GM13976 (cell line): ENCODE measurements at regions not wholly inside any gene's neighbourhood (a gene's known extent, or its start where the extent isn't known, plus 50 kb on each side); places are given as distances from the start of the nearest gene placed in this dataset.

Experiments
- DNase-seq: peaks from one replicate; pipeline ENCODE4 v3.0.0; 2012; ENCODE audit warnings: low spot score
- in situ Hi-C: fragments of 300-500 bp; cut with MboI; formaldehyde crosslinking; loops from one replicate; pipeline ENCODE4 v1.12.0; 2022; ENCODE audit warnings: low sequenced_read_pairs, mixed read lengths, inconsistent platforms; ENCODE audit not compliant: unreplicated experiment
- TF ChIP-seq, protein P1 (sequence below): IDR thresholded peaks from 2 replicates; pipeline ENCODE4 v1.5.1; 2012; ENCODE audit warnings: borderline replicate concordance, mild to moderate bottlenecking; ENCODE audit not compliant: insufficient read depth; ENCODE audit errors: extremely low read depth, missing control alignments, control extremely low read depth

GRCh38 chr9:7370381-7370780 lies 429.2 kb downstream of the DMAC1 start:
- DNase-seq: no peak
- in situ Hi-C loops: no loop called here
- TF ChIP-seq, protein P1, sequence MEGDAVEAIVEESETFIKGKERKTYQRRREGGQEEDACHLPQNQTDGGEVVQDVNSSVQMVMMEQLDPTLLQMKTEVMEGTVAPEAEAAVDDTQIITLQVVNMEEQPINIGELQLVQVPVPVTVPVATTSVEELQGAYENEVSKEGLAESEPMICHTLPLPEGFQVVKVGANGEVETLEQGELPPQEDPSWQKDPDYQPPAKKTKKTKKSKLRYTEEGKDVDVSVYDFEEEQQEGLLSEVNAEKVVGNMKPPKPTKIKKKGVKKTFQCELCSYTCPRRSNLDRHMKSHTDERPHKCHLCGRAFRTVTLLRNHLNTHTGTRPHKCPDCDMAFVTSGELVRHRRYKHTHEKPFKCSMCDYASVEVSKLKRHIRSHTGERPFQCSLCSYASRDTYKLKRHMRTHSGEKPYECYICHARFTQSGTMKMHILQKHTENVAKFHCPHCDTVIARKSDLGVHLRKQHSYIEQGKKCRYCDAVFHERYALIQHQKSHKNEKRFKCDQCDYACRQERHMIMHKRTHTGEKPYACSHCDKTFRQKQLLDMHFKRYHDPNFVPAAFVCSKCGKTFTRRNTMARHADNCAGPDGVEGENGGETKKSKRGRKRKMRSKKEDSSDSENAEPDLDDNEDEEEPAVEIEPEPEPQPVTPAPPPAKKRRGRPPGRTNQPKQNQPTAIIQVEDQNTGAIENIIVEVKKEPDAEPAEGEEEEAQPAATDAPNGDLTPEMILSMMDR: no peak

GRCh38 chr9:7369384-7369821 lies 430.2 kb downstream of the DMAC1 start:
- in situ Hi-C loops: no loop called here
- no peak for DNase-seq

DNA sequence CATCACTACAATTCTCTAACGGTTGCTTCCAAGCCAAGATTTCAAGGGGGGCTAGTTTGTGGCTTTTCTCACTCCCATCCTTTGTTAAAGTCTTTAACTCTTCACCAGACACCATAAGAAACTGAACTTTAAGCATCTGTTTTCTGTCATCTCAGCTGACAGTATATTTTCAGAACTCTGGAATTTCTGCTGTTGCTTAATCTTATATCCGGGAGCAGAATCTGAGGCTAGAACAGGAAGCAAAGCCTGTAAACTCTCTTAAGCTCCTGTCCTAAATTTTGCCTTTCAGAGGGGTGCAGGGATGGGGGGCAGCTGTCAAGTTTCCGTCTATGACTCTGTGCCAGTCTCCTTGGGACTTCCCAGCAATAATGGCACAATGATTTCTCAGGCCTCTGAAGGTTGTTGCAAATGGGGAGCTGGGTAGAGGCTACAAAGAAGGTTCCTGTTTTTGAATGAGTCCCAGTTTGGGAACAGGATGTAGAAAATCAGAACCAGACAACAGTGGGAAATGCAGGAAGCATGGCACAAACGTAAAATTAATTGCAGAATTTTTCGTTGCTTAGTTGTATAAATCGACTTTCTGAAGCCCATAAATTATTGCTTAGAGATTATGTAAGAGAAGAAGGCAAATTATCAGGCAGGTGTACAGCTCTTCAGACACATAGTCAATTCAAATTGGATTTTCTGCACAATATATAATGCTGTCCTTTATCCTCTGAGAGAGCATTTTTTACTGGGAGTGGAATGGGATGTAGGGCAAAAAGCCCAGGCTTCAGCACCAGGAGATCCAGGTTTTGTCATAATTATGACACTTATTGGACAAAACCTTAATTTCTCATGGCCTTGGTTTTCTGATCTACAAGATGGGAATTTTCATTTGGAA lies 430.9 kb downstream of the DMAC1 start:
- DNase-seq: no peak
- TF ChIP-seq, protein P1: no peak

More at GRCh38 chr9:7369384-7369821, 430.2 kb downstream of the DMAC1 start:
- TF ChIP-seq, protein P1: no peak

DNA sequence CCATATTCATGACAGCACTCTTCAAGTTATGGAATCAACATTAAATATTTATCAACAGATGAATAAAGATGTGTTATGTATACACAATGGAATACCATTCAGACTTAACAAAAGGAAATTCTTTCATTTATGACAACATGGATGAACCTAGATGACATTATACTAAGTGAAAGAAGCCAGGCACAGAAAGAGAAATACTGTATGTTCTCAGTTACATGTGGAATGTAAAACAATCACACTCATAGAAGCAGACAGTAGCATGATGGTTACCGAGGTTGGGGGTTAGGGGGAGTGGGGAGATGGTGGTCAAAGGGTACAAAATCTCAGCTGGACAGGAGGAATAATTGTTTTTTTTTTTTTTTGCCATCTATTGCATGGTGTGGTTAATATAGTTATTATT lies 431.9 kb downstream of the DMAC1 start:
- TF ChIP-seq, protein P1: no peak
- no peak for DNase-seq
- in situ Hi-C loops: no loop called here

More for the DNA sequence above, 430.9 kb downstream of the DMAC1 start:
- in situ Hi-C loops: no loop called here

DNA sequence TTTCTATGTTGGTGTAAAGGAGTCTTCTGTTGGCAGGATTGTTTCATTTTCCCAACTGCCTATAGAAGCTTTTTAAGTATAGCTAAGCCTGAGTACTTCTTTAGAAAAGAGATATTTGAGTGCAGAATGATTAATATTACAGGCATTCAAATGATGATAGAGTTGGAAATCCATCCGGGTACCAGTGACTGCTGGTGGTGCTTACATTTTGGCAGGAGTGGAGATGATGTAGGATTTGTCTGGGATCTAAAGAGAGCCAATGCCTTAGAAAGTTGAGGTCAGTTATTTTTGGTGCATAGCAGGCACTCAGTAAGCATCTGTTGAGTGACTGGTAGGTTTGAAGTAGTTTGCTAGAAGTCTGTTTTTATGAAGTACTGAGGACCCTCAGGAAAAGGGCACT lies 433.5 kb downstream of the DMAC1 start:
- no peak for DNase-seq
- in situ Hi-C loops: no loop called here
- TF ChIP-seq, protein P1: no peak

GRCh38 chr9:7363777-7364477 lies 435.7 kb downstream of the DMAC1 start:
- in situ Hi-C loops: no loop called here
- DNase-seq: no peak
- TF ChIP-seq, protein P1: no peak
